ENCODE measurements at regions not wholly inside any gene's neighbourhood (a gene's known extent, or its start where the extent isn't known, plus 50 kb on each side); places are given as distances from the start of the nearest gene placed in this dataset.

DNA sequence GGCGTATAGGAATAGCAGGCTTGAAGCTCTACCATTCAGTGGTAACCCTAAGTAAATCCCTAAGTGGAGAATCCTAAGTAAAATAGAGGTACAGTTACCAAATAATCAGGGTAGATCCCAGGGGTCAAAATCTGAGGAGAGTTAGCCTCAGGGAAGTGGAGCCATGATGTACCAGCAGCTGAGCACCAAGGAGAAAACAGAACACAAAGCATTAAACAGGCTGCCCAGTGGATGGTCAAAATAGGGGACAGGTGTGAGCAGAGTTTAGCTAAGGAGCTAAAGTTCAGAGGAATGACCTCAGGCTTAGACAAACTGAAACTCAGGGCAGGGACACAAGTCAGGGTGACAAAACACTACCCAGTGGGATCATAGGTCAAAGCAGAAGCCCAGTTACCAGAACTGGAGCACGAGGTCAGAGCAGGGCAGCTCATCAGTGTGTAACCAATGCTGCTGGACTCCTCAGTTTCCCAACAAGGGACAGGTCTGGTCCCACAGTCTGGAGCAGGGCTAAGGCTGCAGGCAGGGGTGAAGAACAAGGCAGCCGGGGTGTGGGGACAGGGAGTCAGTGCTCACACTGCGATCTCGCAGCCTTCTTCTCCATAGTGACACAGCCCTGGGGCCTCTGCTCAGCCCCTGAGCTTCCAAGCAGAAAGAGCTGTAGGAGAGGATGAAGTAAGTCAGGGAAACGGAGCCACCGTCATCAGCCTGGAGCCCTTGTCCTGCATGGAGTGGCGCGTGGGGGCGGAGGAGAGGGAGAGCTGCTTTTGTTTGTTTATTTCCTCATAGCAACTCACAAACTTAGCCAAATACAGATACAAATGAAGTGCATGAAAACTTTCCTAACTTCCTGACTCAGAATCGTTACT is 264.0 kb downstream of the MREG start (continued):
- TF ChIP-seq MXD4 (CRISPR knock-in tag; IDR thresholded peaks at IDR 0.05) (peak; percentile 82), PBX2 (CRISPR knock-in tag; IDR thresholded peaks at IDR 0.05) (no peak), MAFK (conservative IDR thresholded peaks at IDR 0.05 in 1 of 2, IDR thresholded peaks at IDR 0.05 in 1 of 2; ENCODE audit: low read length in 2 of 2) (0 out of 4 replicates have a peak, but pooled peaks of 1 of the 2 experiments have one; percentile 20), ZNF33A (CRISPR knock-in tag; IDR thresholded peaks at IDR 0.05; ENCODE audit: borderline replicate concordance) (peak; percentile 99), TEAD3 (CRISPR knock-in tag; optimal IDR thresholded peaks at IDR 0.05; ENCODE audit: borderline replicate concordance) (peak; percentile 75), ZFP62 (CRISPR knock-in tag; IDR thresholded peaks at IDR 0.05) (no peak), YEATS2 (CRISPR knock-in tag; IDR thresholded peaks at IDR 0.05; ENCODE audit: borderline replicate concordance) (peak; percentile 71; the same call in 1 of the 2 replicates), SP140L (CRISPR knock-in tag; IDR thresholded peaks at IDR 0.05; ENCODE audit: borderline replicate concordance) (peak; percentile 93; the same call in 1 of the 2 replicates), MZF1 (CRISPR knock-in tag; IDR thresholded peaks at IDR 0.05; ENCODE audit: borderline replicate concordance) (peak; percentile 82; the same call in 1 of the 2 replicates), ARNT (IDR thresholded peaks at IDR 0.05) (no peak), TSC22D2 (CRISPR knock-in tag; IDR thresholded peaks at IDR 0.05; ENCODE audit: borderline replicate concordance) (no peak; the same call in 1 of the 2 replicates), YEATS4 (CRISPR knock-in tag; IDR thresholded peaks at IDR 0.05; ENCODE audit: borderline replicate concordance) (peak; percentile 84), MBNL3 (CRISPR knock-in tag; conservative IDR thresholded peaks at IDR 0.05) (no peak), ZNF430 (CRISPR knock-in tag; IDR thresholded peaks at IDR 0.05) (peak; percentile 95), JDP2 (CRISPR knock-in tag; IDR thresholded peaks at IDR 0.05; ENCODE audit: borderline replicate concordance) (no peak; the same call in 1 of the 2 replicates), KDM2A (CRISPR knock-in tag; IDR thresholded peaks at IDR 0.05; ENCODE audit: borderline replicate concordance, low read depth) (peak; percentile 66; the same call in 1 of the 2 replicates), ZNF883 (CRISPR knock-in tag; IDR thresholded peaks at IDR 0.05; ENCODE audit: not compliant biosample characterization) (peak; percentile 45), ZNF720 (CRISPR knock-in tag; IDR thresholded peaks at IDR 0.05) (no peak), NFKB2 (CRISPR knock-in tag; IDR thresholded peaks at IDR 0.05; ENCODE audit: borderline replicate concordance) (peak; percentile 93; the same call in 1 of the 2 replicates), HOXA5 (CRISPR knock-in tag; IDR thresholded peaks at IDR 0.05) (peak; percentile 67)
- TF ChIP-seq, protein P1, sequence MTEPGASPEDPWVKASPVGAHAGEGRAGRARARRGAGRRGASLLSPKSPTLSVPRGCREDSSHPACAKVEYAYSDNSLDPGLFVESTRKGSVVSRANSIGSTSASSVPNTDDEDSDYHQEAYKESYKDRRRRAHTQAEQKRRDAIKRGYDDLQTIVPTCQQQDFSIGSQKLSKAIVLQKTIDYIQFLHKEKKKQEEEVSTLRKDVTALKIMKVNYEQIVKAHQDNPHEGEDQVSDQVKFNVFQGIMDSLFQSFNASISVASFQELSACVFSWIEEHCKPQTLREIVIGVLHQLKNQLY (CRISPR knock-in tag; IDR thresholded peaks at IDR 0.05), result peak; percentile 97
- TF ChIP-seq, protein P2, sequence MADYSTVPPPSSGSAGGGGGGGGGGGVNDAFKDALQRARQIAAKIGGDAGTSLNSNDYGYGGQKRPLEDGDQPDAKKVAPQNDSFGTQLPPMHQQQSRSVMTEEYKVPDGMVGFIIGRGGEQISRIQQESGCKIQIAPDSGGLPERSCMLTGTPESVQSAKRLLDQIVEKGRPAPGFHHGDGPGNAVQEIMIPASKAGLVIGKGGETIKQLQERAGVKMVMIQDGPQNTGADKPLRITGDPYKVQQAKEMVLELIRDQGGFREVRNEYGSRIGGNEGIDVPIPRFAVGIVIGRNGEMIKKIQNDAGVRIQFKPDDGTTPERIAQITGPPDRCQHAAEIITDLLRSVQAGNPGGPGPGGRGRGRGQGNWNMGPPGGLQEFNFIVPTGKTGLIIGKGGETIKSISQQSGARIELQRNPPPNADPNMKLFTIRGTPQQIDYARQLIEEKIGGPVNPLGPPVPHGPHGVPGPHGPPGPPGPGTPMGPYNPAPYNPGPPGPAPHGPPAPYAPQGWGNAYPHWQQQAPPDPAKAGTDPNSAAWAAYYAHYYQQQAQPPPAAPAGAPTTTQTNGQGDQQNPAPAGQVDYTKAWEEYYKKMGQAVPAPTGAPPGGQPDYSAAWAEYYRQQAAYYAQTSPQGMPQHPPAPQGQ (CRISPR knock-in tag; IDR thresholded peaks at IDR 0.05; ENCODE audit: borderline replicate concordance), result no peak
- TF ChIP-seq, protein P3, sequence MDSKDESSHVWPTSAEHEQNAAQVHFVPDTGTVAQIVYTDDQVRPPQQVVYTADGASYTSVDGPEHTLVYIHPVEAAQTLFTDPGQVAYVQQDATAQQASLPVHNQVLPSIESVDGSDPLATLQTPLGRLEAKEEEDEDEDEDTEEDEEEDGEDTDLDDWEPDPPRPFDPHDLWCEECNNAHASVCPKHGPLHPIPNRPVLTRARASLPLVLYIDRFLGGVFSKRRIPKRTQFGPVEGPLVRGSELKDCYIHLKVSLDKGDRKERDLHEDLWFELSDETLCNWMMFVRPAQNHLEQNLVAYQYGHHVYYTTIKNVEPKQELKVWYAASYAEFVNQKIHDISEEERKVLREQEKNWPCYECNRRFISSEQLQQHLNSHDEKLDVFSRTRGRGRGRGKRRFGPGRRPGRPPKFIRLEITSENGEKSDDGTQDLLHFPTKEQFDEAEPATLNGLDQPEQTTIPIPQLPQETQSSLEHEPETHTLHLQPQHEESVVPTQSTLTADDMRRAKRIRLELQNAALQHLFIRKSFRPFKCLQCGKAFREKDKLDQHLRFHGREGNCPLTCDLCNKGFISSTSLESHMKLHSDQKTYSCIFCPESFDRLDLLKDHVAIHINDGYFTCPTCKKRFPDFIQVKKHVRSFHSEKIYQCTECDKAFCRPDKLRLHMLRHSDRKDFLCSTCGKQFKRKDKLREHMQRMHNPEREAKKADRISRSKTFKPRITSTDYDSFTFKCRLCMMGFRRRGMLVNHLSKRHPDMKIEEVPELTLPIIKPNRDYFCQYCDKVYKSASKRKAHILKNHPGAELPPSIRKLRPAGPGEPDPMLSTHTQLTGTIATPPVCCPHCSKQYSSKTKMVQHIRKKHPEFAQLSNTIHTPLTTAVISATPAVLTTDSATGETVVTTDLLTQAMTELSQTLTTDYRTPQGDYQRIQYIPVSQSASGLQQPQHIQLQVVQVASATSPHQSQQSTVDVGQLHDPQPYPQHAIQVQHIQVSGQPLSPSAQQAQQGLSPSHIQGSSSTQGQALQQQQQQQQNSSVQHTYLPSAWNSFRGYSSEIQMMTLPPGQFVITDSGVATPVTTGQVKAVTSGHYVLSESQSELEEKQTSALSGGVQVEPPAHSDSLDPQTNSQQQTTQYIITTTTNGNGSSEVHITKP (CRISPR knock-in tag; IDR thresholded peaks at IDR 0.05; ENCODE audit: low read depth), result peak; percentile 73; the same call in 1 of the 2 replicates

All from HepG2 (cell line).